ENCODE measurements at regions not wholly inside any gene's neighbourhood (a gene's known extent, or its start where the extent isn't known, plus 50 kb on each side); places are given as distances from the start of the nearest gene placed in this dataset.
"Not testable (repeated sequence)": the region's sequence is repeated elsewhere in the genome, so short reads cannot be mapped to it uniquely, and the experiment has no call there.

- not testable (repeated sequence) for DNase-seq
Measured at GRCh38 chr7:152539190-152539495, 103.3 kb upstream of the KMT2C start.

- DNase-seq = not testable (repeated sequence)
Measured at GRCh38 chr7:152538346-152539189, 102.8 kb upstream of the KMT2C start.

- DNase-seq = no peak
Measured at GRCh38 chr7:152537639-152538038, 101.8 kb upstream of the KMT2C start.

- DNase-seq = no peak
Measured at GRCh38 chr7:152528612-152529011, 92.8 kb upstream of the KMT2C start.

- no peak for DNase-seq
Measured at GRCh38 chr7:152527610-152528032, 91.8 kb upstream of the KMT2C start.

- DNase-seq = no peak
Measured at GRCh38 chr7:152523916-152524315, 88.1 kb upstream of the KMT2C start.

- DNase-seq = no peak
Measured at GRCh38 chr7:152522571-152523067, 86.8 kb upstream of the KMT2C start.

- DNase-seq = no peak
Measured at GRCh38 chr7:152521420-152522337, 85.9 kb upstream of the KMT2C start.

GRCh38 chr7:152520861-152521302 is 85.1 kb upstream of the KMT2C start:
- no peak for DNase-seq

GRCh38 chr7:152519290-152519689 is 83.5 kb upstream of the KMT2C start:
- no peak for DNase-seq

GRCh38 chr7:152516216-152516615 is 80.4 kb upstream of the KMT2C start:
- DNase-seq = no peak

- DNase-seq = not testable (repeated sequence)
Measured at GRCh38 chr7:152515266-152515950, 79.6 kb upstream of the KMT2C start.

- DNase-seq = no peak
Measured at GRCh38 chr7:152514771-152515105, 78.9 kb upstream of the KMT2C start.

GRCh38 chr7:152513861-152514770 is 78.3 kb upstream of the KMT2C start:
- DNase-seq = no peak

GRCh38 chr7:152512706-152513105 is 76.9 kb upstream of the KMT2C start:
- peak; percentile 10 for DNase-seq

GRCh38 chr7:152511736-152512135 is 75.9 kb upstream of the KMT2C start:
- DNase-seq = no peak

GRCh38 chr7:152508701-152509100 is 72.9 kb upstream of the KMT2C start:
- DNase-seq = no peak

GRCh38 chr7:152505606-152506005 is 69.8 kb upstream of the KMT2C start:
- DNase-seq = no peak

GRCh38 chr7:152504816-152505215 is 69.0 kb upstream of the KMT2C start:
- no peak for DNase-seq

GRCh38 chr7:152504367-152504766 is 68.6 kb upstream of the KMT2C start:
- DNase-seq = no peak

GRCh38 chr7:152502813-152503790 is 67.3 kb upstream of the KMT2C start:
- DNase-seq = no peak
